ENCODE measurements at regions not wholly inside any gene's neighbourhood (a gene's known extent, or its start where the extent isn't known, plus 50 kb on each side); places are given as distances from the start of the nearest gene placed in this dataset.

DNA sequence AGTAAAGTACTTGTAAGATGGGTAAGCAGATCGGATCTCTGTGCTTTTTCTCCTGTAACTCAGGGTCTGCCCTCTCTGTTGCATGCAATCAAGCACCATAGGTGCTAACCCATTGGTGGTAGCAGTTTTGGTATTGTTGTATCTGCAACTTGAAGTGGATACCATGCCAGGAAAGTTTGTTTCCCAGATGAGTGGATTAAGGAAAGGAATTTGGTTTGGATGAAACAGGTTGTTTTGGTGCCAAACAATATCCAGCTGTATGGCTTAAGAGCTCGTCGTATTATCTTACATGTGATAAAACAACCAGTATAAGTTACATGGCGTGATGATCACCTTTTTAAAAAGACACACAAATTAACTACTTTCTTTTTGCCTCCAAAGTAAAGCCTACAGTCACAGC, 280.9 kb upstream of the TENM3 start:
- no peak for TF ChIP-seq CTCF (IDR thresholded peaks at IDR 0.05)
- no peak for TF ChIP-seq POLR2A (IDR thresholded peaks at IDR 0.05)
